Ishikawa (cell line): ENCODE measurements at regions not wholly inside any gene's neighbourhood (a gene's known extent, or its start where the extent isn't known, plus 50 kb on each side); places are given as distances from the start of the nearest gene placed in this dataset.

ENCODE experiments used
- CEBPB ChIP-seq: IDR thresholded peaks from 2 replicates; pipeline ENCODE4 v1.6.1; 2012
- EGR1 ChIP-seq: IDR thresholded peaks from 2 replicates; pipeline ENCODE4 v1.6.1; 2012
- EP300 ChIP-seq: IDR thresholded peaks from 2 replicates; pipeline ENCODE4 v1.6.1; 2012; ENCODE audit warnings: borderline replicate concordance
- FOXM1 ChIP-seq: IDR thresholded peaks from 2 replicates; pipeline ENCODE4 v1.6.1; 2012; ENCODE audit warnings: low read depth, borderline replicate concordance
- MAX ChIP-seq: IDR thresholded peaks from 2 replicates; pipeline ENCODE4 v1.6.1; 2012
- NFIC ChIP-seq: IDR thresholded peaks from 2 replicates; pipeline ENCODE4 v1.6.1; 2012
- RAD21 ChIP-seq: IDR thresholded peaks from 2 replicates; pipeline ENCODE4 v1.6.1; 2012; ENCODE audit warnings: low read depth
- REST ChIP-seq: IDR thresholded peaks from 2 replicates; pipeline ENCODE4 v1.6.1; 2012; ENCODE audit warnings: low read depth, mild to moderate bottlenecking
- TAF1 ChIP-seq: IDR thresholded peaks from 2 replicates; pipeline ENCODE4 v1.6.1; 2012; ENCODE audit warnings: low read depth, mild to moderate bottlenecking
- TCF12 ChIP-seq: IDR thresholded peaks from 2 replicates; pipeline ENCODE4 v1.6.1; 2012; ENCODE audit warnings: low read depth
- TEAD4 ChIP-seq: IDR thresholded peaks from 2 replicates; pipeline ENCODE4 v1.6.1; 2012
- USF1 ChIP-seq: IDR thresholded peaks from 2 replicates; pipeline ENCODE4 v1.6.1; 2012
- YY1 ChIP-seq: IDR thresholded peaks from 2 replicates; pipeline ENCODE4 v1.6.1; 2012; ENCODE audit warnings: low read depth
- ZBTB7A ChIP-seq: IDR thresholded peaks from 2 replicates; pipeline ENCODE4 v1.6.1; 2012; ENCODE audit warnings: low read depth

GRCh38 chr5:101935086-101935485 lies 361.0 kb downstream of the SLCO4C1 start:
- TF ChIP-seq CEBPB, result no peak
- no peak for TF ChIP-seq TAF1
- no peak for TF ChIP-seq REST
- no peak for TF ChIP-seq FOXM1
- TF ChIP-seq MAX, result no peak
- TF ChIP-seq NFIC, result no peak
- no peak for TF ChIP-seq TEAD4
- no peak for TF ChIP-seq USF1
- no peak for TF ChIP-seq YY1
- TF ChIP-seq ZBTB7A, result no peak
- no peak for TF ChIP-seq EGR1
- TF ChIP-seq EP300, result no peak
- TF ChIP-seq RAD21, result no peak
- no peak for TF ChIP-seq TCF12
